Liver (tissue), 8 donors: ENCODE measurements at regions not wholly inside any gene's neighbourhood (a gene's known extent, or its start where the extent isn't known, plus 50 kb on each side); places are given as distances from the start of the nearest gene placed in this dataset.

Source experiments
- DNase-seq: peaks from one replicate; pipeline ENCODE4 v3.0.0-alpha.2; 2017; ENCODE audit warnings: low spot score
- H3K27ac ChIP-seq, 2 donors: one replicate each; pipeline ENCODE4 v1.7.0; 2013; ENCODE audit warnings: inconsistent platforms in 2 of 2, low read length in 2 of 2, control low read depth in 1 of 2, low read depth in 1 of 2, mild to moderate bottlenecking in 1 of 2
- H3K27me3 ChIP-seq, 4 donors: one replicate each; pipeline versions ENCODE4 v1.6.1 to v1.7.0; 2013; ENCODE audit warnings: low read length in 3 of 4, inconsistent platforms in 1 of 4, mild to moderate bottlenecking in 1 of 4, moderate library complexity in 1 of 4; ENCODE audit not compliant: control insufficient read depth in 4 of 4, insufficient read depth in 4 of 4
- H3K36me3 ChIP-seq, 4 donors: one replicate each; pipeline versions ENCODE4 v1.6.1 to v1.7.0; 2013; ENCODE audit warnings: low read length in 3 of 4, mild to moderate bottlenecking in 3 of 4, low read depth in 1 of 4, moderate library complexity in 1 of 4; ENCODE audit not compliant: control insufficient read depth in 4 of 4, insufficient read depth in 3 of 4
- H3K4me1 ChIP-seq, 4 donors: one replicate each; pipeline versions ENCODE4 v1.6.1 to v1.7.0; 2013; ENCODE audit warnings: low read length in 3 of 4, mild to moderate bottlenecking in 3 of 4, moderate library complexity in 1 of 4; ENCODE audit not compliant: control insufficient read depth in 4 of 4, insufficient read depth in 4 of 4
- H3K4me3 ChIP-seq, 3 donors: one replicate each; pipeline versions ENCODE4 v1.6.1 to v1.7.0; 2013; ENCODE audit warnings: low read length in 3 of 3, control low read depth in 1 of 3, low read depth in 1 of 3, mild to moderate bottlenecking in 1 of 3
- H3K9ac ChIP-seq, 2 donors: one replicate each; pipeline ENCODE4 v1.7.0; 2013; ENCODE audit warnings: low read length in 2 of 2, mild to moderate bottlenecking in 2 of 2, moderate library complexity in 2 of 2, control low read depth in 1 of 2, low read depth in 1 of 2
- H3K9me3 ChIP-seq, 4 donors: one replicate each; pipeline versions ENCODE4 v1.6.1 to v1.7.0; 2013; ENCODE audit warnings: low read length in 3 of 4; ENCODE audit not compliant: control insufficient read depth in 4 of 4
- FOXA2 ChIP-seq: IDR thresholded peaks from 2 replicates; pipeline ENCODE4 v1.6.1; 2016; ENCODE audit warnings: antibody characterized with exemption
- HNF4A ChIP-seq, 2 donors: conservative IDR thresholded peaks; 2 replicates each; pipeline ENCODE4 v1.6.1; 2016; ENCODE audit warnings: antibody characterized with exemption in 2 of 2, mild to moderate bottlenecking in 2 of 2
- HNF4G ChIP-seq: IDR thresholded peaks from 2 replicates; pipeline ENCODE4 v1.6.1; 2016; ENCODE audit warnings: antibody characterized with exemption
- JUND ChIP-seq, 2 donors: IDR thresholded peaks; 2 replicates each; pipeline ENCODE4 v1.6.1; 2016; ENCODE audit warnings: antibody characterized with exemption in 2 of 2
- NR2F2 ChIP-seq: IDR thresholded peaks from 2 replicates; pipeline ENCODE4 v1.6.1; 2016; ENCODE audit warnings: antibody characterized with exemption
- RAD21 ChIP-seq, 2 donors: IDR thresholded peaks; 2 replicates each; pipeline ENCODE4 v1.6.1; 2016; ENCODE audit warnings: antibody characterized with exemption in 2 of 2, mild to moderate bottlenecking in 2 of 2
- RXRA ChIP-seq, 2 donors: IDR thresholded peaks; 2 replicates each; pipeline ENCODE4 v1.6.1; 2017 to 2018; ENCODE audit warnings: antibody characterized with exemption in 2 of 2, mild to moderate bottlenecking in 1 of 2
- TAF1 ChIP-seq: conservative IDR thresholded peaks from 2 replicates; pipeline ENCODE4 v1.6.1; 2016; ENCODE audit warnings: antibody characterized with exemption, mild to moderate bottlenecking
- YY1 ChIP-seq: IDR thresholded peaks from 2 replicates; pipeline ENCODE4 v1.6.1; 2016; ENCODE audit warnings: antibody characterized with exemption, mild to moderate bottlenecking
- WGBS: extraction: QIAGEN DNeasy Blood & Tissue Kit; methylation state at CpG from one replicate; pipeline ENCODE4 v1.1.7; 2013; 5-methylcytosine and 5-hydroxymethylcytosine counted together
- TF ChIP-seq, protein P1 (sequence below): IDR thresholded peaks from 2 replicates; pipeline ENCODE4 v1.6.1; 2016; ENCODE audit warnings: antibody characterized with exemption
- TF ChIP-seq, protein P2 (sequence below): fragments of 150-350 bp; IDR thresholded peaks from 2 replicates; pipeline ENCODE4 v1.5.1; 2017; ENCODE audit warnings: improper control_type of control experiment, low read depth, low read length; ENCODE audit not compliant: missing input control
- TF ChIP-seq, protein P3 (sequence below): IDR thresholded peaks from 2 replicates; pipeline ENCODE4 v1.6.1; 2016; ENCODE audit warnings: antibody characterized with exemption, mild to moderate bottlenecking
- TF ChIP-seq, protein P4 (sequence below): IDR thresholded peaks from 2 replicates; pipeline ENCODE4 v1.6.1; 2016; ENCODE audit warnings: antibody characterized with exemption
- TF ChIP-seq, protein P5 (sequence below): IDR thresholded peaks from 2 replicates; pipeline ENCODE4 v1.6.1; 2016; ENCODE audit warnings: antibody characterized with exemption
- donor health status: healthy.
- donor health status: healthy.
- donor health status: healthy.
- donor health status: healthy.
- donor health status: healthy.

DNA sequence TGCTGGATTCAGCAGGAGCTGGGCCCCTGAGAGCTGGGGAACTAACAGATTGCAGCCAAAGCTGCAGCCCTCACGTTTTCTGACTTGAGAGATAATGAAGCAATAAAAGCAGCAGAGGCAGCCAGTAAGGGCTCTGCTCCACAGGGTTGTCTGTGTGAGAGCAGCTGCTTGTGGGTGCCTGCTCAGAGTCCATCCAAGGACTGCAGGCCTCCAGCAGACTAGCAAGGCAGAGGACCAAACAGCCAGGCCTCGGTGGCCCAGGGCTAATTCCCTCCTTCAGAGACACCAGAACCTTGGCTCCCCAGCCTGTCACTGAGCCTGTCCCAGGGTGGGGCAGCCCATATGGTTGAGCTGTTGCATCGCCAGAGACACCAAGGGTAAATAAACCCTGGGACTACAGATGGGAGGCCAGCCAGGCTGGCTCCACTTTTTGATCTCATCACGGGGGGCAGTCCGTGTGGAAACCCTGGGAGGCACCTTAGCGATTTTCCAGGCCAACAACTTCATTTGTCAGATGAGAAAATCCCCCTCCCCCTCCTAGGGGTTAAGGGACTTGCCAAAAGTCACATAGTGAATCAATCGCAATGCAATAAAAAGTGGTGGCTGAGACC, 229.2 kb downstream of the WDR11 start (continued):
- TF ChIP-seq RXRA (IDR thresholded peaks at IDR 0.05) = no peak
- no peak for TF ChIP-seq HNF4A (conservative IDR thresholded peaks at IDR 0.05)
- no peak for TF ChIP-seq YY1
- TF ChIP-seq, protein P1, sequence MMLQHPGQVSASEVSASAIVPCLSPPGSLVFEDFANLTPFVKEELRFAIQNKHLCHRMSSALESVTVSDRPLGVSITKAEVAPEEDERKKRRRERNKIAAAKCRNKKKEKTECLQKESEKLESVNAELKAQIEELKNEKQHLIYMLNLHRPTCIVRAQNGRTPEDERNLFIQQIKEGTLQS = no peak
- TF ChIP-seq TAF1 = no peak
- TF ChIP-seq JUND (IDR thresholded peaks at IDR 0.05) = no peak

DNA sequence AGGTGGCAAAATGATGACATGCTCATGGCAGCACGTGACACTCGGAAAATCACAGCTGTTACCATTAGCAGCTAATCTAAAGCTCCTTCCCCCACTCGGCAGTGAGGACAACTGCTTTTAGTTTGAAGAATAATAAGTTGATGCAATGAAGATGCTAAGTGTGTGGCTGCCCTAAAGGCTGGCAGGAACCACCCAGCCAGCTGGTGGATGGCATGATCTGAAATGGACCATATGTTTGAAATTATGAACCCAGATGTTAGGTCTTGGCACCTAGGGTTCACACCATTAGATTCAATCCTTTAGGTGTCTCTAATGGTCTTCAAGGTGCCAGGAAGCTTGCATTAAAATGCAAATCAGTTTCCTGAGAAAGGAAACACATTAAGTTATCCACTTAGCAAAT, 230.1 kb downstream of the WDR11 start:
- 87% methylated on average over 3 of the region's 3 CpGs for WGBS
- no peak overlapping the region for H3K27ac ChIP-seq

More for the DNA sequence above, 230.1 kb downstream of the WDR11 start:
- H3K9me3 ChIP-seq = no peaks in the 10 kb centered on the region
- TF ChIP-seq, protein P2, sequence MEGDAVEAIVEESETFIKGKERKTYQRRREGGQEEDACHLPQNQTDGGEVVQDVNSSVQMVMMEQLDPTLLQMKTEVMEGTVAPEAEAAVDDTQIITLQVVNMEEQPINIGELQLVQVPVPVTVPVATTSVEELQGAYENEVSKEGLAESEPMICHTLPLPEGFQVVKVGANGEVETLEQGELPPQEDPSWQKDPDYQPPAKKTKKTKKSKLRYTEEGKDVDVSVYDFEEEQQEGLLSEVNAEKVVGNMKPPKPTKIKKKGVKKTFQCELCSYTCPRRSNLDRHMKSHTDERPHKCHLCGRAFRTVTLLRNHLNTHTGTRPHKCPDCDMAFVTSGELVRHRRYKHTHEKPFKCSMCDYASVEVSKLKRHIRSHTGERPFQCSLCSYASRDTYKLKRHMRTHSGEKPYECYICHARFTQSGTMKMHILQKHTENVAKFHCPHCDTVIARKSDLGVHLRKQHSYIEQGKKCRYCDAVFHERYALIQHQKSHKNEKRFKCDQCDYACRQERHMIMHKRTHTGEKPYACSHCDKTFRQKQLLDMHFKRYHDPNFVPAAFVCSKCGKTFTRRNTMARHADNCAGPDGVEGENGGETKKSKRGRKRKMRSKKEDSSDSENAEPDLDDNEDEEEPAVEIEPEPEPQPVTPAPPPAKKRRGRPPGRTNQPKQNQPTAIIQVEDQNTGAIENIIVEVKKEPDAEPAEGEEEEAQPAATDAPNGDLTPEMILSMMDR = no peak
- TF ChIP-seq HNF4G (no peak), HNF4A (conservative IDR thresholded peaks at IDR 0.05) (no peak), RXRA (IDR thresholded peaks at IDR 0.05) (no peak), NR2F2 (no peak), FOXA2 (no peak), RAD21 (IDR thresholded peaks at IDR 0.05) (no peak)
- TF ChIP-seq, protein P3, sequence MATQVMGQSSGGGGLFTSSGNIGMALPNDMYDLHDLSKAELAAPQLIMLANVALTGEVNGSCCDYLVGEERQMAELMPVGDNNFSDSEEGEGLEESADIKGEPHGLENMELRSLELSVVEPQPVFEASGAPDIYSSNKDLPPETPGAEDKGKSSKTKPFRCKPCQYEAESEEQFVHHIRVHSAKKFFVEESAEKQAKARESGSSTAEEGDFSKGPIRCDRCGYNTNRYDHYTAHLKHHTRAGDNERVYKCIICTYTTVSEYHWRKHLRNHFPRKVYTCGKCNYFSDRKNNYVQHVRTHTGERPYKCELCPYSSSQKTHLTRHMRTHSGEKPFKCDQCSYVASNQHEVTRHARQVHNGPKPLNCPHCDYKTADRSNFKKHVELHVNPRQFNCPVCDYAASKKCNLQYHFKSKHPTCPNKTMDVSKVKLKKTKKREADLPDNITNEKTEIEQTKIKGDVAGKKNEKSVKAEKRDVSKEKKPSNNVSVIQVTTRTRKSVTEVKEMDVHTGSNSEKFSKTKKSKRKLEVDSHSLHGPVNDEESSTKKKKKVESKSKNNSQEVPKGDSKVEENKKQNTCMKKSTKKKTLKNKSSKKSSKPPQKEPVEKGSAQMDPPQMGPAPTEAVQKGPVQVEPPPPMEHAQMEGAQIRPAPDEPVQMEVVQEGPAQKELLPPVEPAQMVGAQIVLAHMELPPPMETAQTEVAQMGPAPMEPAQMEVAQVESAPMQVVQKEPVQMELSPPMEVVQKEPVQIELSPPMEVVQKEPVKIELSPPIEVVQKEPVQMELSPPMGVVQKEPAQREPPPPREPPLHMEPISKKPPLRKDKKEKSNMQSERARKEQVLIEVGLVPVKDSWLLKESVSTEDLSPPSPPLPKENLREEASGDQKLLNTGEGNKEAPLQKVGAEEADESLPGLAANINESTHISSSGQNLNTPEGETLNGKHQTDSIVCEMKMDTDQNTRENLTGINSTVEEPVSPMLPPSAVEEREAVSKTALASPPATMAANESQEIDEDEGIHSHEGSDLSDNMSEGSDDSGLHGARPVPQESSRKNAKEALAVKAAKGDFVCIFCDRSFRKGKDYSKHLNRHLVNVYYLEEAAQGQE = no peak
- TF ChIP-seq, protein P4, sequence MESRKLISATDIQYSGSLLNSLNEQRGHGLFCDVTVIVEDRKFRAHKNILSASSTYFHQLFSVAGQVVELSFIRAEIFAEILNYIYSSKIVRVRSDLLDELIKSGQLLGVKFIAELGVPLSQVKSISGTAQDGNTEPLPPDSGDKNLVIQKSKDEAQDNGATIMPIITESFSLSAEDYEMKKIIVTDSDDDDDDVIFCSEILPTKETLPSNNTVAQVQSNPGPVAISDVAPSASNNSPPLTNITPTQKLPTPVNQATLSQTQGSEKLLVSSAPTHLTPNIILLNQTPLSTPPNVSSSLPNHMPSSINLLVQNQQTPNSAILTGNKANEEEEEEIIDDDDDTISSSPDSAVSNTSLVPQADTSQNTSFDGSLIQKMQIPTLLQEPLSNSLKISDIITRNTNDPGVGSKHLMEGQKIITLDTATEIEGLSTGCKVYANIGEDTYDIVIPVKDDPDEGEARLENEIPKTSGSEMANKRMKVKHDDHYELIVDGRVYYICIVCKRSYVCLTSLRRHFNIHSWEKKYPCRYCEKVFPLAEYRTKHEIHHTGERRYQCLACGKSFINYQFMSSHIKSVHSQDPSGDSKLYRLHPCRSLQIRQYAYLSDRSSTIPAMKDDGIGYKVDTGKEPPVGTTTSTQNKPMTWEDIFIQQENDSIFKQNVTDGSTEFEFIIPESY = no peak
- TF ChIP-seq, protein P1 = no peak
- TF ChIP-seq, protein P5, sequence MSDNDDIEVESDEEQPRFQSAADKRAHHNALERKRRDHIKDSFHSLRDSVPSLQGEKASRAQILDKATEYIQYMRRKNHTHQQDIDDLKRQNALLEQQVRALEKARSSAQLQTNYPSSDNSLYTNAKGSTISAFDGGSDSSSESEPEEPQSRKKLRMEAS = no peak
- H3K4me3 ChIP-seq = no peak overlapping the region
- no peaks in the 10 kb centered on the region for H3K36me3 ChIP-seq
- H3K4me1 ChIP-seq = no peaks in the 10 kb centered on the region
- H3K9ac ChIP-seq = no peak overlapping the region
- DNase-seq = no peak
- no peaks in the 10 kb centered on the region for H3K27me3 ChIP-seq
